ENCODE measurements at regions not wholly inside any gene's neighbourhood (a gene's known extent, or its start where the extent isn't known, plus 50 kb on each side); places are given as distances from the start of the nearest gene placed in this dataset.

GRCh38 chr2:221212105-221212504, 360.0 kb downstream of the EPHA4 start:
- no peak for ATAC-seq
- no peaks in the 10 kb centered on the region for H4K20me1 ChIP-seq (replicated peaks; ENCODE audit: control insufficient read depth, insufficient read depth, low read length)
- H3K27me3 ChIP-seq (ENCODE audit: control insufficient read depth in 2 of 2, insufficient read depth in 2 of 2, low read length in 2 of 2), result no peaks in the 10 kb centered on the region
- ChIA-PET CTCF (ENCODE audit: low intra/inter-chr PET ratio) (no interaction called here), POLR2A (no interaction called here)
- 0% methylated on average over 2 of the region's 2 CpGs for WGBS (ENCODE audit: insufficient coverage, low coverage, missing lambda C conversion rate)
- in situ Hi-C loops (cut with MboI), result no loop called here
- no peak overlapping the region for H3K4me3 ChIP-seq
- no peak overlapping the region for H2AFZ ChIP-seq (ENCODE audit: low read depth, low read length)
- BruUV-seq (replicated peaks), result no TSS peak
- TF ChIP-seq ZNF644 (tag; IDR thresholded peaks at IDR 0.05; ENCODE audit: low read depth) (no peak), ZBTB2 (IDR thresholded peaks at IDR 0.05) (no peak), PYGO2 (tag; IDR thresholded peaks at IDR 0.05) (no peak)
- H3K9me3 ChIP-seq (replicated peaks; ENCODE audit: control insufficient read depth, insufficient read depth, low read depth, low read length), result no peaks in the 10 kb centered on the region
- FAIRE-seq, result no peak
- no peaks in the 10 kb centered on the region for H3K4me1 ChIP-seq (replicated peaks in 1 of 2; ENCODE audit: control insufficient read depth in 2 of 2, insufficient read depth in 2 of 2, low read length in 2 of 2)
- intact Hi-C loops (cut with micrococcal nuclease), result no loop called here
- no peaks in the 10 kb centered on the region for H3K79me2 ChIP-seq (ENCODE audit: control insufficient read depth, insufficient read depth, low read length)
- no peak overlapping the region for H3K4me2 ChIP-seq (ENCODE audit: insufficient read depth, low read length)
- H3K36me3 ChIP-seq (ENCODE audit: control insufficient read depth, insufficient read depth, low read length), result no peaks in the 10 kb centered on the region
- H3K9me1 ChIP-seq (ENCODE audit: control insufficient read depth, insufficient read depth, low read length), result no peaks in the 10 kb centered on the region
- no peak overlapping the region for H3K27ac ChIP-seq (ENCODE audit: extremely low read depth, low read depth, low read length)
- H3K9ac ChIP-seq (ENCODE audit: insufficient read depth in 1 of 2, low read depth in 2 of 2, low read length in 2 of 2), result no peak overlapping the region
- no peak for DNase-seq (ENCODE audit: extremely low read depth in 1 of 4, low spot score in 3 of 4)

- H3K27ac ChIP-seq (ENCODE audit: extremely low read depth, low read depth, low read length), result no peak overlapping the region
- ChIA-PET POLR2A (no interaction called here), CTCF (ENCODE audit: low intra/inter-chr PET ratio) (no interaction called here)
- no peaks in the 10 kb centered on the region for H3K9me1 ChIP-seq (ENCODE audit: control insufficient read depth, insufficient read depth, low read length)
- no TSS peak for BruUV-seq (replicated peaks)
- H3K36me3 ChIP-seq (ENCODE audit: control insufficient read depth, insufficient read depth, low read length), result no peaks in the 10 kb centered on the region
- no peaks in the 10 kb centered on the region for H3K4me1 ChIP-seq (replicated peaks in 1 of 2; ENCODE audit: control insufficient read depth in 2 of 2, insufficient read depth in 2 of 2, low read length in 2 of 2)
- in situ Hi-C loops (cut with MboI), result no loop called here
- H3K27me3 ChIP-seq (ENCODE audit: control insufficient read depth in 2 of 2, insufficient read depth in 2 of 2, low read length in 2 of 2), result no peaks in the 10 kb centered on the region
- no peak for DNase-seq (ENCODE audit: extremely low read depth in 1 of 4, low spot score in 3 of 4)
- no peak for FAIRE-seq
- H3K4me3 ChIP-seq, result no peak overlapping the region
- H2AFZ ChIP-seq (ENCODE audit: low read depth, low read length), result no peak overlapping the region
- intact Hi-C loops (cut with micrococcal nuclease), result no loop called here
- no peaks in the 10 kb centered on the region for H3K9me3 ChIP-seq (replicated peaks; ENCODE audit: control insufficient read depth, insufficient read depth, low read depth, low read length)
- H3K79me2 ChIP-seq (ENCODE audit: control insufficient read depth, insufficient read depth, low read length), result no peaks in the 10 kb centered on the region
- no peaks in the 10 kb centered on the region for H4K20me1 ChIP-seq (replicated peaks; ENCODE audit: control insufficient read depth, insufficient read depth, low read length)
- 0% methylated on average over 1 of the region's 1 CpG for WGBS (ENCODE audit: insufficient coverage, low coverage, missing lambda C conversion rate)
- H3K9ac ChIP-seq (ENCODE audit: insufficient read depth in 1 of 2, low read depth in 2 of 2, low read length in 2 of 2), result no peak overlapping the region
- no peak overlapping the region for H3K4me2 ChIP-seq (ENCODE audit: insufficient read depth, low read length)
- no peak for ATAC-seq
- TF ChIP-seq MTA3 (IDR thresholded peaks at IDR 0.05; ENCODE audit: borderline replicate concordance) (no peak), TFAM (CRISPR knock-in tag; conservative IDR thresholded peaks at IDR 0.05) (no peak), ZNF23 (CRISPR knock-in tag; IDR thresholded peaks at IDR 0.05) (no peak), ADNP (tag; IDR thresholded peaks at IDR 0.05) (no peak), TAF1 (IDR thresholded peaks at IDR 0.05; ENCODE audit: control insufficient read depth, extremely low read depth, insufficient read depth, low read length, severe bottlenecking) (no peak), CTCFL (IDR thresholded peaks at IDR 0.05; ENCODE audit: borderline replicate concordance, insufficient read depth, low read depth, low read length, poor library complexity, severe bottlenecking) (no peak)
- TF ChIP-seq, protein P1, sequence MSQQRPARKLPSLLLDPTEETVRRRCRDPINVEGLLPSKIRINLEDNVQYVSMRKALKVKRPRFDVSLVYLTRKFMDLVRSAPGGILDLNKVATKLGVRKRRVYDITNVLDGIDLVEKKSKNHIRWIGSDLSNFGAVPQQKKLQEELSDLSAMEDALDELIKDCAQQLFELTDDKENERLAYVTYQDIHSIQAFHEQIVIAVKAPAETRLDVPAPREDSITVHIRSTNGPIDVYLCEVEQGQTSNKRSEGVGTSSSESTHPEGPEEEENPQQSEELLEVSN (IDR thresholded peaks at IDR 0.05; ENCODE audit: borderline replicate concordance in 1 of 2, extremely low read depth in 1 of 2, insufficient read depth in 1 of 2, insufficient read length in 1 of 2, low read depth in 1 of 2, low read length in 1 of 2, poor library complexity in 1 of 2, severe bottlenecking in 1 of 2), result no peak
These were observed 356.6 kb downstream of the EPHA4 start for GRCh38 chr2:221215487-221215886.

All from K562 (cell line).